HEK293 (cell line): ENCODE measurements at regions not wholly inside any gene's neighbourhood (a gene's known extent, or its start where the extent isn't known, plus 50 kb on each side); places are given as distances from the start of the nearest gene placed in this dataset.

Experiments
- CTCF ChIA-PET: fragments of 350-600 bp; formaldehyde crosslinking; extraction: SDS; loops from one replicate; lab custom pipeline; 2021; ENCODE audit warnings: antibody characterized with exemption; lab: Yijun Ruan, JAX
- POLR2A ChIA-PET: fragments of 300-600 bp; formaldehyde crosslinking; extraction: SDS; loops from one replicate; lab custom pipeline; 2020; ENCODE audit warnings: antibody characterized with exemption, inconsistent platforms; lab: Yijun Ruan, JAX
- H3K27ac ChIP-seq: fragments of 200-500 bp; sonication (Bioruptor generic); 2 replicates; pipeline ENCODE4 v1.5.1; 2014; ENCODE audit warnings: low read depth, low read length, control low read depth, inconsistent platforms; ENCODE audit errors: extremely low read depth
- H3K36me3 ChIP-seq, 2 experiments: fragments of 200-500 bp in 1 of 2; sonication (Bioruptor generic) in 1 of 2; 1 replicate in 1 of 2; 2 replicates in 1 of 2; pipeline ENCODE4 v1.5.1; 2014 to 2017; ENCODE audit warnings: inconsistent platforms in 2 of 2, low read length in 2 of 2; ENCODE audit not compliant: control insufficient read depth in 2 of 2, insufficient read depth in 1 of 2
- H3K4me1 ChIP-seq: fragments of 200-500 bp; sonication (Bioruptor generic); 2 replicates; pipeline ENCODE4 v1.5.1; 2014; ENCODE audit warnings: mild to moderate bottlenecking, low read length, inconsistent platforms; ENCODE audit not compliant: control insufficient read depth, insufficient read depth
- H3K4me3 ChIP-seq: 2 replicates; pipeline ENCODE4 v1.5.1; 2011; ENCODE audit warnings: low read depth, mild to moderate bottlenecking, control low read depth, low read length, moderate library complexity
- H3K9me3 ChIP-seq: fragments of 200-500 bp; sonication (Bioruptor generic); 2 replicates; pipeline ENCODE4 v1.5.1; 2014; ENCODE audit warnings: low read depth, low read length, inconsistent platforms; ENCODE audit not compliant: control insufficient read depth, insufficient read depth
- FEZF1 ChIP-seq: fragments of 450-650 bp; formaldehyde crosslinking; IDR thresholded peaks from 2 replicates; pipeline ENCODE4 v1.5.1; 2016; ENCODE audit warnings: missing biosample characterization, missing genetic modification characterization
- GLI4 ChIP-seq: fragments of 450-650 bp; formaldehyde crosslinking; IDR thresholded peaks from 2 replicates; pipeline ENCODE4 v1.5.1; 2016; ENCODE audit warnings: missing biosample characterization, missing genetic modification characterization
- GLIS1 ChIP-seq: fragments of 450-650 bp; formaldehyde crosslinking; IDR thresholded peaks from 2 replicates; pipeline ENCODE4 v1.5.1; 2016; ENCODE audit warnings: missing biosample characterization, missing genetic modification characterization
- RBAK ChIP-seq: fragments of 450-650 bp; formaldehyde crosslinking; IDR thresholded peaks from 2 replicates; pipeline ENCODE4 v1.5.1; 2016; ENCODE audit warnings: missing biosample characterization, missing genetic modification characterization
- SCRT2 ChIP-seq: fragments of 450-650 bp; formaldehyde crosslinking; IDR thresholded peaks from 2 replicates; pipeline ENCODE4 v1.5.1; 2016; ENCODE audit warnings: missing biosample characterization, missing genetic modification characterization
- SP3 ChIP-seq: fragments of 450-650 bp; formaldehyde crosslinking; IDR thresholded peaks from 2 replicates; pipeline ENCODE4 v1.5.1; 2016; ENCODE audit warnings: missing biosample characterization, missing genetic modification characterization
- TCF7L2 ChIP-seq: IDR thresholded peaks from 2 replicates; pipeline ENCODE4 v1.6.1; 2011; ENCODE audit warnings: low read depth, mild to moderate bottlenecking, inconsistent platforms, low read length, moderate library complexity, borderline replicate concordance
- TRIM28 ChIP-seq: IDR thresholded peaks from 2 replicates; pipeline ENCODE4 v1.6.1; 2011; ENCODE audit warnings: low read length, control low read depth, borderline replicate concordance
- WT1 ChIP-seq: fragments of 450-650 bp; formaldehyde crosslinking; IDR thresholded peaks from 2 replicates; pipeline ENCODE4 v1.5.1; 2016; ENCODE audit warnings: missing biosample characterization, missing genetic modification characterization
- ZBTB1 ChIP-seq: fragments of 450-650 bp; formaldehyde crosslinking; IDR thresholded peaks from 2 replicates; pipeline ENCODE4 v1.5.1; 2016; ENCODE audit warnings: missing biosample characterization, missing genetic modification characterization
- ZBTB17 ChIP-seq: fragments of 450-650 bp; formaldehyde crosslinking; IDR thresholded peaks from 2 replicates; pipeline ENCODE4 v1.5.1; 2016; ENCODE audit warnings: missing biosample characterization, missing genetic modification characterization
- ZBTB48 ChIP-seq: fragments of 450-650 bp; formaldehyde crosslinking; IDR thresholded peaks from 2 replicates; pipeline ENCODE4 v1.5.1; 2016; ENCODE audit warnings: missing biosample characterization, missing genetic modification characterization
- ZNF112 ChIP-seq: fragments of 450-650 bp; formaldehyde crosslinking; IDR thresholded peaks from 2 replicates; pipeline ENCODE4 v1.5.0; 2017; ENCODE audit warnings: missing biosample characterization, missing genetic modification characterization
- ZNF174 ChIP-seq: fragments of 450-650 bp; formaldehyde crosslinking; IDR thresholded peaks from 2 replicates; pipeline ENCODE4 v1.5.0; 2017; ENCODE audit warnings: missing biosample characterization, mild to moderate bottlenecking, missing genetic modification characterization
- ZNF292 ChIP-seq: fragments of 450-650 bp; formaldehyde crosslinking; IDR thresholded peaks from 2 replicates; pipeline ENCODE4 v1.5.1; 2016; ENCODE audit warnings: low read depth, missing biosample characterization, missing genetic modification characterization, borderline replicate concordance
- ZNF341 ChIP-seq: fragments of 450-650 bp; formaldehyde crosslinking; IDR thresholded peaks from 2 replicates; pipeline ENCODE4; 2016; ENCODE audit warnings: low read depth, missing biosample characterization, missing genetic modification characterization
- ZNF416 ChIP-seq: fragments of 450-650 bp; formaldehyde crosslinking; IDR thresholded peaks from 2 replicates; pipeline ENCODE4 v1.5.1; 2016; ENCODE audit warnings: missing biosample characterization, missing genetic modification characterization
- ZNF473 ChIP-seq: fragments of 450-650 bp; formaldehyde crosslinking; IDR thresholded peaks from 2 replicates; pipeline ENCODE4 v1.5.1; 2017; ENCODE audit warnings: missing biosample characterization, missing genetic modification characterization
- ZNF521 ChIP-seq: fragments of 450-650 bp; formaldehyde crosslinking; IDR thresholded peaks from 2 replicates; pipeline ENCODE4 v1.5.1; 2017; ENCODE audit warnings: missing biosample characterization, mild to moderate bottlenecking, missing genetic modification characterization
- ZNF555 ChIP-seq: fragments of 450-650 bp; formaldehyde crosslinking; conservative IDR thresholded peaks from 2 replicates; pipeline ENCODE4 v1.5.1; 2017; ENCODE audit warnings: missing biosample characterization, mild to moderate bottlenecking, missing genetic modification characterization, inconsistent platforms
- ZNF596 ChIP-seq: fragments of 450-650 bp; IDR thresholded peaks from 2 replicates; pipeline ENCODE4 v1.5.0; 2018; ENCODE audit warnings: missing biosample characterization, mild to moderate bottlenecking, missing genetic modification characterization, moderate library complexity
- ZNF600 ChIP-seq: fragments of 450-650 bp; formaldehyde crosslinking; IDR thresholded peaks from 2 replicates; pipeline ENCODE4 v1.5.1; 2016; ENCODE audit warnings: missing biosample characterization, missing genetic modification characterization
- ZNF624 ChIP-seq: fragments of 450-650 bp; formaldehyde crosslinking; IDR thresholded peaks from 2 replicates; pipeline ENCODE4 v1.5.1; 2017; ENCODE audit warnings: missing biosample characterization, missing genetic modification characterization
- ZNF664 ChIP-seq: fragments of 450-650 bp; formaldehyde crosslinking; IDR thresholded peaks from 2 replicates; pipeline ENCODE4 v1.5.1; 2016; ENCODE audit warnings: missing biosample characterization, missing genetic modification characterization
- TF ChIP-seq, protein P1 (sequence below): fragments of 450-650 bp; formaldehyde crosslinking; IDR thresholded peaks from 2 replicates; pipeline ENCODE4 v1.5.0; 2017; ENCODE audit warnings: missing biosample characterization, missing genetic modification characterization, borderline replicate concordance
- TF ChIP-seq, protein P2 (sequence below): fragments of 450-650 bp; formaldehyde crosslinking; IDR thresholded peaks from 2 replicates; pipeline ENCODE4 v1.5.1; 2017; ENCODE audit warnings: missing biosample characterization, missing genetic modification characterization
- TF ChIP-seq, protein P3 (sequence below): fragments of 450-650 bp; formaldehyde crosslinking; IDR thresholded peaks from 2 replicates; pipeline ENCODE4 v1.5.1; 2016; ENCODE audit warnings: missing biosample characterization, missing genetic modification characterization
- TF ChIP-seq, protein P4 (sequence below): fragments of 450-650 bp; formaldehyde crosslinking; IDR thresholded peaks from 2 replicates; pipeline ENCODE4 v1.5.1; 2016; ENCODE audit warnings: missing biosample characterization, missing genetic modification characterization
- TF ChIP-seq, protein P5 (sequence below): fragments of 450-650 bp; formaldehyde crosslinking; IDR thresholded peaks from 2 replicates; pipeline ENCODE4 v1.5.1; 2017; ENCODE audit warnings: missing biosample characterization, mild to moderate bottlenecking, missing genetic modification characterization, moderate library complexity

DNA sequence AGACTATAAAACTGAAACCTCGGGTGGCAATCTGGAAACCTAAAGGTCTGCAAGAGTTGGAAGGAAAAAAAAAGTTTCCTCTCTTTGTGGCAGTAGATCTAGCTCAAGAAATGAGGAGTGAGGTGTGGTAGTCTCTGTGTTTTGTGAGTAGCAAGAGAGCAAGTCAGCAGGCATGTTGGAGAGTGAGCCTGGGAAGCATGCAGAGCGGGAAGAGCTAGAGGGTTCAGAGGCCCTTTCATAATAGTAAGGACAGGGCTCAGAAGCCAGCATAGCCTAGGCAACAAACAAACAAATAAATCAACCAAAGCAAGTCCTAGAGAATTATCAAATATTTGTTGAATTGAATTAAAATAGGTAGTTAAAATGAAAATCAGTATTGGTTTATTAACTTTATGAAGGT is 189.7 kb upstream of the CBLB start:
- ChIA-PET CTCF (no interaction called here), POLR2A (no interaction called here)
- no peak overlapping the region for H3K27ac ChIP-seq
- no peaks in the 10 kb centered on the region for H3K36me3 ChIP-seq
- no peaks in the 10 kb centered on the region for H3K9me3 ChIP-seq
- no peak overlapping the region for H3K4me3 ChIP-seq
- TF ChIP-seq ZNF664 (tag by site-specific recombination) = no peak
- TF ChIP-seq, protein P1, sequence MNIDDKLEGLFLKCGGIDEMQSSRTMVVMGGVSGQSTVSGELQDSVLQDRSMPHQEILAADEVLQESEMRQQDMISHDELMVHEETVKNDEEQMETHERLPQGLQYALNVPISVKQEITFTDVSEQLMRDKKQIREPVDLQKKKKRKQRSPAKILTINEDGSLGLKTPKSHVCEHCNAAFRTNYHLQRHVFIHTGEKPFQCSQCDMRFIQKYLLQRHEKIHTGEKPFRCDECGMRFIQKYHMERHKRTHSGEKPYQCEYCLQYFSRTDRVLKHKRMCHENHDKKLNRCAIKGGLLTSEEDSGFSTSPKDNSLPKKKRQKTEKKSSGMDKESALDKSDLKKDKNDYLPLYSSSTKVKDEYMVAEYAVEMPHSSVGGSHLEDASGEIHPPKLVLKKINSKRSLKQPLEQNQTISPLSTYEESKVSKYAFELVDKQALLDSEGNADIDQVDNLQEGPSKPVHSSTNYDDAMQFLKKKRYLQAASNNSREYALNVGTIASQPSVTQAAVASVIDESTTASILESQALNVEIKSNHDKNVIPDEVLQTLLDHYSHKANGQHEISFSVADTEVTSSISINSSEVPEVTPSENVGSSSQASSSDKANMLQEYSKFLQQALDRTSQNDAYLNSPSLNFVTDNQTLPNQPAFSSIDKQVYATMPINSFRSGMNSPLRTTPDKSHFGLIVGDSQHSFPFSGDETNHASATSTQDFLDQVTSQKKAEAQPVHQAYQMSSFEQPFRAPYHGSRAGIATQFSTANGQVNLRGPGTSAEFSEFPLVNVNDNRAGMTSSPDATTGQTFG (tag by site-specific recombination) = no peak
- no peak for TF ChIP-seq GLIS1 (tag by site-specific recombination)
- TF ChIP-seq TCF7L2 = no peak
- no peak for TF ChIP-seq ZNF174
- TF ChIP-seq FEZF1 (tag by site-specific recombination) = no peak
- no peak for TF ChIP-seq ZNF624 (tag by site-specific recombination)
- TF ChIP-seq ZNF292 (tag by site-specific recombination) = no peak
- TF ChIP-seq, protein P2, sequence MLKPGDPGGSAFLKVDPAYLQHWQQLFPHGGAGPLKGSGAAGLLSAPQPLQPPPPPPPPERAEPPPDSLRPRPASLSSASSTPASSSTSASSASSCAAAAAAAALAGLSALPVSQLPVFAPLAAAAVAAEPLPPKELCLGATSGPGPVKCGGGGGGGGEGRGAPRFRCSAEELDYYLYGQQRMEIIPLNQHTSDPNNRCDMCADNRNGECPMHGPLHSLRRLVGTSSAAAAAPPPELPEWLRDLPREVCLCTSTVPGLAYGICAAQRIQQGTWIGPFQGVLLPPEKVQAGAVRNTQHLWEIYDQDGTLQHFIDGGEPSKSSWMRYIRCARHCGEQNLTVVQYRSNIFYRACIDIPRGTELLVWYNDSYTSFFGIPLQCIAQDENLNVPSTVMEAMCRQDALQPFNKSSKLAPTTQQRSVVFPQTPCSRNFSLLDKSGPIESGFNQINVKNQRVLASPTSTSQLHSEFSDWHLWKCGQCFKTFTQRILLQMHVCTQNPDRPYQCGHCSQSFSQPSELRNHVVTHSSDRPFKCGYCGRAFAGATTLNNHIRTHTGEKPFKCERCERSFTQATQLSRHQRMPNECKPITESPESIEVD = no peak
- no peak for TF ChIP-seq GLI4
- H3K4me1 ChIP-seq = no peaks in the 10 kb centered on the region

DNA sequence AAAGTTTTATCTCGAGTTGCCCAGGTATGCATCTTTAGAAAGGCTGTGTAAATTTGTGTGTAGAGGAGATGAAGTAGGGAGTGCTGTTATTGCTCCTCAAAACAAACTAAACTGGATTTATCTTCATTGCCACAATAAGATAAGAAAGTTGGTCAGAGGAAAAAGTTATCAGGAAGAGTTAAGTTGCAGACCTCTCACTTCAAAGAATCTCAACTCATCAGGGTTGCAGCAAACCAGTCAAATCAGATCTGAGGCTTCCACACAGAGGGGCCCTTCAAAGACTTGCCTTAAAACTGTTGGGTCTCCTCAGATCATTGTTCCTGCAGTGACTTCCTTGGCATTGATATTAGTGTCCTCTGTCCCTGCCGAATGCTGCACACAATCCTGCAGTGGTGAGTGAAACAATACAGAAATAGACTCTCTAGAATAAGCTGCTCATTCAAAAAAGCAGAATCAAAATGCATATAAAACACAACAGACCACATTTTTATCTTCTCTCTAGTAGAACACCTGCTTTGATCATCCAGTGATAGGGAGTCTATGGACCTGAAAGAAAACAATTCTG is 191.2 kb upstream of the CBLB start:
- POLR2A ChIA-PET = no interaction called here
- H3K4me3 ChIP-seq = no peak overlapping the region
- no peak for TF ChIP-seq ZNF600 (tag by site-specific recombination)
- no peak for TF ChIP-seq ZNF596 (tag by site-specific recombination)
- TF ChIP-seq, protein P3, sequence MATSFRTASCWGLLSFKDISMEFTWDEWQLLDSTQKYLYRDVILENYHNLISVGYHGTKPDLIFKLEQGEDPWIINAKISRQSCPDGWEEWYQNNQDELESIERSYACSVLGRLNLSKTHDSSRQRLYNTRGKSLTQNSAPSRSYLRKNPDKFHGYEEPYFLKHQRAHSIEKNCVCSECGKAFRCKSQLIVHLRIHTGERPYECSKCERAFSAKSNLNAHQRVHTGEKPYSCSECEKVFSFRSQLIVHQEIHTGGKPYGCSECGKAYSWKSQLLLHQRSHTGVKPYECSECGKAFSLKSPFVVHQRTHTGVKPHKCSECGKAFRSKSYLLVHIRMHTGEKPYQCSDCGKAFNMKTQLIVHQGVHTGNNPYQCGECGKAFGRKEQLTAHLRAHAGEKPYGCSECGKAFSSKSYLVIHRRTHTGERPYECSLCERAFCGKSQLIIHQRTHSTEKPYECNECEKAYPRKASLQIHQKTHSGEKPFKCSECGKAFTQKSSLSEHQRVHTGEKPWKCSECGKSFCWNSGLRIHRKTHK (tag by site-specific recombination) = no peak
- TF ChIP-seq ZBTB17 (tag by site-specific recombination) = no peak
- no peak for TF ChIP-seq TRIM28
- TF ChIP-seq RBAK (tag by site-specific recombination) = no peak
- TF ChIP-seq, protein P4, sequence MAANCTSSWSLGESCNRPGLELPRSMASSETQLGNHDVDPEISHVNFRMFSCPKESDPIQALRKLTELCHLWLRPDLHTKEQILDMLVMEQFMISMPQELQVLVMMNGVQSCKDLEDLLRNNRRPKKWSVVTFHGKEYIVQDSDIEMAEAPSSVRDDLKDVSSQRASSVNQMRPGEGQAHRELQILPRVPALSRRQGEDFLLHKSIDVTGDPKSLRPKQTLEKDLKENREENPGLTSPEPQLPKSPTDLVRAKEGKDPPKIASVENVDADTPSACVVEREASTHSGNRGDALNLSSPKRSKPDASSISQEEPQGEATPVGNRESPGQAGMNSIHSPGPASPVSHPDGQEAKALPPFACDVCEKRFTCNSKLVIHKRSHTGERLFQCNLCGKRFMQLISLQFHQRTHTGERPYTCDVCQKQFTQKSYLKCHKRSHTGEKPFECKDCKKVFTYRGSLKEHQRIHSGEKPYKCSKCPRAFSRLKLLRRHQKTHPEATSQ (tag by site-specific recombination) = no peak
- no peak for TF ChIP-seq ZNF112 (tag by site-specific recombination)
- TF ChIP-seq SP3 = no peak
- no peak for TF ChIP-seq SCRT2 (tag by site-specific recombination)
- no peak for TF ChIP-seq ZNF341
- no peak for TF ChIP-seq ZNF416
- TF ChIP-seq ZBTB1 (tag by site-specific recombination) = no peak
- TF ChIP-seq ZNF521 (tag by site-specific recombination) = no peak
- TF ChIP-seq WT1 = no peak
- no peak for TF ChIP-seq ZNF664 (tag by site-specific recombination)
- TF ChIP-seq, protein P5, sequence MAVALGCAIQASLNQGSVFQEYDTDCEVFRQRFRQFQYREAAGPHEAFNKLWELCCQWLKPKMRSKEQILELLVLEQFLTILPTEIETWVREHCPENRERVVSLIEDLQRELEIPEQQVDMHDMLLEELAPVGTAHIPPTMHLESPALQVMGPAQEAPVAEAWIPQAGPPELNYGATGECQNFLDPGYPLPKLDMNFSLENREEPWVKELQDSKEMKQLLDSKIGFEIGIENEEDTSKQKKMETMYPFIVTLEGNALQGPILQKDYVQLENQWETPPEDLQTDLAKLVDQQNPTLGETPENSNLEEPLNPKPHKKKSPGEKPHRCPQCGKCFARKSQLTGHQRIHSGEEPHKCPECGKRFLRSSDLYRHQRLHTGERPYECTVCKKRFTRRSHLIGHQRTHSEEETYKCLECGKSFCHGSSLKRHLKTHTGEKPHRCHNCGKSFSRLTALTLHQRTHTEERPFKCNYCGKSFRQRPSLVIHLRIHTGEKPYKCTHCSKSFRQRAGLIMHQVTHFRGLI (tag by site-specific recombination) = no peak
- no peak for TF ChIP-seq ZBTB48 (tag by site-specific recombination)
- no peak for TF ChIP-seq ZNF473 (tag by site-specific recombination)
- no peak for TF ChIP-seq ZNF555
- TF ChIP-seq, all 188 proteins: peak for 0
- CTCF ChIA-PET = no interaction called here
- Histone ChIP-seq H3K4me1 (no peaks in the 10 kb centered on the region), H3K27ac (no peak overlapping the region), H3K9me3 (no peaks in the 10 kb centered on the region), H3K36me3 (no peaks in the 10 kb centered on the region)
